ENCODE measurements at regions not wholly inside any gene's neighbourhood (a gene's known extent, or its start where the extent isn't known, plus 50 kb on each side); places are given as distances from the start of the nearest gene placed in this dataset.

GRCh38 chr13:67859904-67860303 lies 629.8 kb upstream of the PCDH9 start:
- Mint-ChIP-seq H3K36me3 (no peaks in the 10 kb centered on the region), H3K27me3 (no peaks in the 10 kb centered on the region), H3K9me3 (peaks cover 12% of the 10 kb centered on the region), H3K27ac (no peak overlapping the region), H3K4me3 (no peak overlapping the region), H3K4me1 (no peaks in the 10 kb centered on the region)
- DNase-seq (no peak), ATAC-seq (ENCODE audit: low read depth) (no peak)
- POLR2A ChIA-PET, result no interaction called here

GRCh38 chr13:67857581-67858310 lies 627.6 kb upstream of the PCDH9 start:
- Mint-ChIP-seq H3K27ac (no peak overlapping the region), H3K9me3 (peaks cover 15% of the 10 kb centered on the region), H3K27me3 (no peaks in the 10 kb centered on the region), H3K36me3 (no peaks in the 10 kb centered on the region), H3K4me1 (no peaks in the 10 kb centered on the region), H3K4me3 (no peak overlapping the region)
- ATAC-seq (ENCODE audit: low read depth) (no peak), DNase-seq (no peak)
- POLR2A ChIA-PET, result no interaction called here

GRCh38 chr13:67856955-67857354 lies 626.8 kb upstream of the PCDH9 start:
- Mint-ChIP-seq H3K27ac (no peak overlapping the region), H3K9me3 (peaks cover 14% of the 10 kb centered on the region), H3K27me3 (no peaks in the 10 kb centered on the region), H3K36me3 (no peaks in the 10 kb centered on the region), H3K4me3 (no peak overlapping the region), H3K4me1 (no peaks in the 10 kb centered on the region)
- ATAC-seq (ENCODE audit: low read depth), result no peak
- POLR2A ChIA-PET, result no interaction called here
- DNase-seq, result no peak

- Mint-ChIP-seq H3K36me3 (no peaks in the 10 kb centered on the region), H3K27ac (no peak overlapping the region), H3K4me3 (no peak overlapping the region), H3K4me1 (no peaks in the 10 kb centered on the region), H3K27me3 (no peaks in the 10 kb centered on the region), H3K9me3 (peaks cover 13% of the 10 kb centered on the region)
- ATAC-seq (ENCODE audit: low read depth), result no peak
- DNase-seq, result no peak
- POLR2A ChIA-PET, result no interaction called here
Measured at GRCh38 chr13:67855741-67856238, 625.7 kb upstream of the PCDH9 start.

- H3K27ac Mint-ChIP-seq, result no peak overlapping the region
Measured at GRCh38 chr13:67854990-67855389, 624.9 kb upstream of the PCDH9 start.

GRCh38 chr13:67844574-67844973 lies 614.4 kb upstream of the PCDH9 start:
- no peak overlapping the region for H3K4me3 Mint-ChIP-seq
- H3K27ac Mint-ChIP-seq, result no peak overlapping the region
- no peaks in the 10 kb centered on the region for H3K27me3 Mint-ChIP-seq
- no peaks in the 10 kb centered on the region for H3K4me1 Mint-ChIP-seq
- no peak for DNase-seq
- POLR2A ChIA-PET, result no interaction called here
- peaks cover 4% of the 10 kb centered on the region for H3K9me3 Mint-ChIP-seq
- H3K36me3 Mint-ChIP-seq, result no peaks in the 10 kb centered on the region
- no peak for ATAC-seq (ENCODE audit: low read depth)

More at GRCh38 chr13:67854990-67855389, 624.9 kb upstream of the PCDH9 start:
- H3K4me1 Mint-ChIP-seq, result no peaks in the 10 kb centered on the region
- H3K4me3 Mint-ChIP-seq, result no peak overlapping the region
- ATAC-seq (ENCODE audit: low read depth), result no peak
- no peaks in the 10 kb centered on the region for H3K27me3 Mint-ChIP-seq
- no peak for DNase-seq
- peaks cover 11% of the 10 kb centered on the region for H3K9me3 Mint-ChIP-seq
- POLR2A ChIA-PET, result no interaction called here
- H3K36me3 Mint-ChIP-seq, result no peaks in the 10 kb centered on the region

- POLR2A ChIA-PET, result no interaction called here
Measured at GRCh38 chr13:67841071-67841470, 610.9 kb upstream of the PCDH9 start.

GRCh38 chr13:67833564-67833963 lies 603.4 kb upstream of the PCDH9 start:
- POLR2A ChIA-PET, result no interaction called here
- Mint-ChIP-seq H3K36me3 (no peaks in the 10 kb centered on the region), H3K4me3 (no peak overlapping the region), H3K27me3 (no peaks in the 10 kb centered on the region), H3K27ac (no peak overlapping the region), H3K4me1 (no peaks in the 10 kb centered on the region), H3K9me3 (peaks cover 6% of the 10 kb centered on the region)
- DNase-seq (no peak), ATAC-seq (ENCODE audit: low read depth) (no peak)

More at GRCh38 chr13:67841071-67841470, 610.9 kb upstream of the PCDH9 start:
- no peaks in the 10 kb centered on the region for H3K27me3 Mint-ChIP-seq
- H3K4me1 Mint-ChIP-seq, result no peaks in the 10 kb centered on the region
- H3K36me3 Mint-ChIP-seq, result no peaks in the 10 kb centered on the region
- ATAC-seq (ENCODE audit: low read depth) (no peak), DNase-seq (no peak)
- H3K9me3 Mint-ChIP-seq, result peaks cover 4% of the 10 kb centered on the region
- no peak overlapping the region for H3K27ac Mint-ChIP-seq
- H3K4me3 Mint-ChIP-seq, result no peak overlapping the region

- Mint-ChIP-seq H3K4me3 (no peak overlapping the region), H3K4me1 (no peaks in the 10 kb centered on the region), H3K27me3 (no peaks in the 10 kb centered on the region), H3K36me3 (no peaks in the 10 kb centered on the region), H3K27ac (no peak overlapping the region), H3K9me3 (peaks cover 9% of the 10 kb centered on the region)
- DNase-seq (no peak), ATAC-seq (ENCODE audit: low read depth) (no peak)
- POLR2A ChIA-PET, result no interaction called here
Measured at GRCh38 chr13:67829641-67830040, 599.5 kb upstream of the PCDH9 start.

- Mint-ChIP-seq H3K27ac (no peak overlapping the region), H3K27me3 (no peaks in the 10 kb centered on the region), H3K9me3 (peaks cover 10% of the 10 kb centered on the region), H3K4me1 (no peaks in the 10 kb centered on the region), H3K4me3 (no peak overlapping the region), H3K36me3 (no peaks in the 10 kb centered on the region)
- DNase-seq (no peak), ATAC-seq (ENCODE audit: low read depth) (no peak)
- POLR2A ChIA-PET, result no interaction called here
Measured at GRCh38 chr13:67827992-67828391, 597.9 kb upstream of the PCDH9 start.

- Mint-ChIP-seq H3K27ac (no peak overlapping the region), H3K36me3 (no peaks in the 10 kb centered on the region), H3K4me1 (no peaks in the 10 kb centered on the region), H3K9me3 (peaks cover 4% of the 10 kb centered on the region), H3K4me3 (no peak overlapping the region), H3K27me3 (no peaks in the 10 kb centered on the region)
- POLR2A ChIA-PET, result no interaction called here
- no peak for DNase-seq
- ATAC-seq (ENCODE audit: low read depth), result no peak
Measured at GRCh38 chr13:67821606-67822005, 591.5 kb upstream of the PCDH9 start.

GRCh38 chr13:67806796-67807195 lies 576.7 kb upstream of the PCDH9 start:
- POLR2A ChIA-PET, result no interaction called here

GRCh38 chr13:67803118-67803517 lies 573.0 kb upstream of the PCDH9 start:
- Mint-ChIP-seq H3K4me1 (no peaks in the 10 kb centered on the region), H3K4me3 (no peak overlapping the region), H3K36me3 (no peaks in the 10 kb centered on the region), H3K27me3 (no peaks in the 10 kb centered on the region), H3K9me3 (peaks cover 7% of the 10 kb centered on the region), H3K27ac (no peak overlapping the region)
- DNase-seq, result no peak
- ATAC-seq (ENCODE audit: low read depth), result no peak
- POLR2A ChIA-PET, result no interaction called here

More at GRCh38 chr13:67806796-67807195, 576.7 kb upstream of the PCDH9 start:
- Mint-ChIP-seq H3K9me3 (peaks cover 1% of the 10 kb centered on the region), H3K27me3 (no peaks in the 10 kb centered on the region), H3K36me3 (no peaks in the 10 kb centered on the region), H3K4me3 (no peak overlapping the region), H3K27ac (no peak overlapping the region), H3K4me1 (no peaks in the 10 kb centered on the region)
- no peak for DNase-seq
- no peak for ATAC-seq (ENCODE audit: low read depth)

- no peaks in the 10 kb centered on the region for H3K9me3 Mint-ChIP-seq
- H3K27ac Mint-ChIP-seq, result no peak overlapping the region
- H3K4me1 Mint-ChIP-seq, result no peaks in the 10 kb centered on the region
- DNase-seq (no peak), ATAC-seq (ENCODE audit: low read depth) (no peak)
- no peaks in the 10 kb centered on the region for H3K27me3 Mint-ChIP-seq
- POLR2A ChIA-PET, result no interaction called here
- no peak overlapping the region for H3K4me3 Mint-ChIP-seq
- H3K36me3 Mint-ChIP-seq, result no peaks in the 10 kb centered on the region
Measured at GRCh38 chr13:67792151-67792676, 562.1 kb upstream of the PCDH9 start.
